ENCODE measurements at regions not wholly inside any gene's neighbourhood (a gene's known extent, or its start where the extent isn't known, plus 50 kb on each side); places are given as distances from the start of the nearest gene placed in this dataset.

DNA sequence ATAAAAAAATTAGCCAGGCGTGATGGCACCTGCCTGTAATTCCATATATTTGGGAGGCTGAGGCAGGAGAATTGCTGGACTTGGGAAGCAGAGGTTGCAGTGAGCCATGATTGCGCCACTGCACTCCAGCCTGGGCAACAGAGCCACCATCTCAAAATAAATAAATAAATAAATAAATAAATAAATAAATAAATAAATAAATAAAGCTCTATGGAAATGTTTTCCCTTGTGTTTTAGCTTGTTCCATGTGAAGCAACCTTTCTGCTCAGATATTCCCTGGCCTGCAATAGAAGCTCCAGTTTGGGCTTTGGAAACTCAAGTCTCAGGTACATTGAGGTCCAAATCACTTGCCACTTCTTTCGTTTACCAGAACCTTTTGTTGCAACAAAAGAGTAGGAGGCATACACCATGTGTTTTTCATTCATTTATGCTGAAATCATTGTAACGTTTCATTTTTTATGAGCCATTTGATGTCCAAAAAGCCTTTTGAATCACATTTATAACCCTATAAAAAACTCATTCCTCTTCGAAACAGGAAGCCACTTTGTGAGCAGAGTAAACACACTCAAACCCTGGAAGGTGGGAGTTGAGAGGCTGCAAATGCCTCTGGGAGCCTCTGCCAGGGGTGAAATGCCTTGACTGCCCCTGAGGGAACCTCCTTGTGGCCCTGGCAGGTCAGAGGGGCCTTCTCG lies 376.6 kb upstream of the TBX3 start:
- no peaks in the 10 kb centered on the region for H3K36me3 Mint-ChIP-seq (ENCODE audit: unreplicated experiment)
- no peaks in the 10 kb centered on the region for H3K4me1 Mint-ChIP-seq (ENCODE audit: unreplicated experiment)
- no peak for DNase-seq (ENCODE audit: extremely low spot score, unreplicated experiment)
- H3K4me3 Mint-ChIP-seq (ENCODE audit: unreplicated experiment) = no peak overlapping the region
- no peaks in the 10 kb centered on the region for H3K27me3 Mint-ChIP-seq (ENCODE audit: unreplicated experiment)
- TF ChIP-seq, protein P1, sequence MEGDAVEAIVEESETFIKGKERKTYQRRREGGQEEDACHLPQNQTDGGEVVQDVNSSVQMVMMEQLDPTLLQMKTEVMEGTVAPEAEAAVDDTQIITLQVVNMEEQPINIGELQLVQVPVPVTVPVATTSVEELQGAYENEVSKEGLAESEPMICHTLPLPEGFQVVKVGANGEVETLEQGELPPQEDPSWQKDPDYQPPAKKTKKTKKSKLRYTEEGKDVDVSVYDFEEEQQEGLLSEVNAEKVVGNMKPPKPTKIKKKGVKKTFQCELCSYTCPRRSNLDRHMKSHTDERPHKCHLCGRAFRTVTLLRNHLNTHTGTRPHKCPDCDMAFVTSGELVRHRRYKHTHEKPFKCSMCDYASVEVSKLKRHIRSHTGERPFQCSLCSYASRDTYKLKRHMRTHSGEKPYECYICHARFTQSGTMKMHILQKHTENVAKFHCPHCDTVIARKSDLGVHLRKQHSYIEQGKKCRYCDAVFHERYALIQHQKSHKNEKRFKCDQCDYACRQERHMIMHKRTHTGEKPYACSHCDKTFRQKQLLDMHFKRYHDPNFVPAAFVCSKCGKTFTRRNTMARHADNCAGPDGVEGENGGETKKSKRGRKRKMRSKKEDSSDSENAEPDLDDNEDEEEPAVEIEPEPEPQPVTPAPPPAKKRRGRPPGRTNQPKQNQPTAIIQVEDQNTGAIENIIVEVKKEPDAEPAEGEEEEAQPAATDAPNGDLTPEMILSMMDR (IDR thresholded peaks at IDR 0.05) = no peak
- H3K27ac Mint-ChIP-seq (ENCODE audit: unreplicated experiment) = no peak overlapping the region
- peaks cover 17% of the 10 kb centered on the region for H3K9me3 Mint-ChIP-seq (ENCODE audit: unreplicated experiment)

DNA sequence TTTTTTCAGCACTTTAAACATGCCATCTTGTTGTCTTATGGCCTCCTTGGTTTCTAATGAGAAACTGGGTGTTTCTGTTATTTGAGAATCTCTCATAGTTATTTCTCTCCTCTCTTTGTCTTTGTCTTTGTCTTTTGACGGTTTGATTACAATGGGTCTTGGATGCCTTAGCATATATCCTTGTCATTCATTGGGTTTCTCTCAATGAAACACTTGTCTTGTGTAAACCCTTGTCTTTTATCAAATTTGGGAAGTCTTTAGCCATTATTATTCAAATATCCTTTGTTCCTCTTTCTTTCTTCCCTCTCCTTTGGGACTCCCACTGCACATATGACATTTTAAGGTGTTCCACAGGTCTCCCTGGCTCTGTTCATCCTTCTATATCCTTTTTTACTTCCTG lies 373.5 kb upstream of the TBX3 start:
- Mint-ChIP-seq H3K4me3 (ENCODE audit: unreplicated experiment) (no peak overlapping the region), H3K27me3 (ENCODE audit: unreplicated experiment) (no peaks in the 10 kb centered on the region), H3K4me1 (ENCODE audit: unreplicated experiment) (no peaks in the 10 kb centered on the region), H3K36me3 (ENCODE audit: unreplicated experiment) (no peaks in the 10 kb centered on the region), H3K27ac (ENCODE audit: unreplicated experiment) (no peak overlapping the region), H3K9me3 (ENCODE audit: unreplicated experiment) (peaks cover 10% of the 10 kb centered on the region)
- DNase-seq (ENCODE audit: extremely low spot score, unreplicated experiment) = no peak
- TF ChIP-seq, protein P1 (IDR thresholded peaks at IDR 0.05) = no peak

DNA sequence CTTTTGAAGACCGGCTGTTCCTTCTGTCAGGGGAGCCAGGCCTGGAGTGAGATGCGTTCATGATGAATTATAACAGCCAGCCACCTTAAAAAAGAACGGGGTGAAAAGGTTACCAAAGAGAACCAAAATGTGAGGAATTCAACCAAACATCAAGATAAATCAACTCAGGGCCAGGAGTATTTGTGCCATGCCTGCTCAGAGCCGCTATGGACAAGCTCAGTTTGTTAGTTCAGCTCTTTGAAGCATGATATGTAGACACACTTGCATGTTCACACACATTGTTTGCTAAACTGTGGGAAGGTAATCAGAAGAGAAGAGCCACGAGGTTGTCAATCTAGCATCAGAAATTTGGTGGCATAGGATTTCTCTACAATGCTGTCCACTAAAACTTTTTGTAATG lies 367.4 kb upstream of the TBX3 start:
- Mint-ChIP-seq H3K4me1 (ENCODE audit: unreplicated experiment) (no peaks in the 10 kb centered on the region), H3K27ac (ENCODE audit: unreplicated experiment) (no peak overlapping the region), H3K27me3 (ENCODE audit: unreplicated experiment) (no peaks in the 10 kb centered on the region), H3K36me3 (ENCODE audit: unreplicated experiment) (no peaks in the 10 kb centered on the region), H3K4me3 (ENCODE audit: unreplicated experiment) (no peak overlapping the region), H3K9me3 (ENCODE audit: unreplicated experiment) (peaks cover 3% of the 10 kb centered on the region)
- TF ChIP-seq, protein P1 (IDR thresholded peaks at IDR 0.05) = no peak
- DNase-seq (ENCODE audit: extremely low spot score, unreplicated experiment) = no peak

DNA sequence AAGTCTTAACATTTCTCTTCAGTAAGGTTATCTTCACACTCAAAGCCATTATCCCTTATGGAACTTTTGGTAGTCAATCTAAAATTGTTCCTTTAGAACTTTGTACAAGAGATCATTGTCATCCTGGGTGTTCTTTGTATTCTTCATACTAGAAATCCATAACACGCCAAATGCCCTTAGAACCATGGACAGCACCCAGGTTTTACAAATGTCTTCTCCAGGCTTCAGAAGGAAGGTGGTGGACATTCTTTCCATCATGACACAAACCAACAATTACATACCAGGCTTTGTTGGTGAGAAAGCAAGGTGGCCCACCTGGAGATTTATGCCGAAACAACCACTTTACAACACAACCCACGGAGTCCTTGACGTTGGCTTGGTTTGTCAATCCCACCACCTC lies 365.6 kb upstream of the TBX3 start:
- H3K4me1 Mint-ChIP-seq (ENCODE audit: unreplicated experiment) = no peaks in the 10 kb centered on the region
- peaks cover 3% of the 10 kb centered on the region for H3K9me3 Mint-ChIP-seq (ENCODE audit: unreplicated experiment)
- no peaks in the 10 kb centered on the region for H3K27me3 Mint-ChIP-seq (ENCODE audit: unreplicated experiment)
- H3K4me3 Mint-ChIP-seq (ENCODE audit: unreplicated experiment) = no peak overlapping the region
- H3K36me3 Mint-ChIP-seq (ENCODE audit: unreplicated experiment) = no peaks in the 10 kb centered on the region
- H3K27ac Mint-ChIP-seq (ENCODE audit: unreplicated experiment) = no peak overlapping the region
- DNase-seq (ENCODE audit: extremely low spot score, unreplicated experiment) = no peak
- TF ChIP-seq, protein P1 (IDR thresholded peaks at IDR 0.05) = no peak

DNA sequence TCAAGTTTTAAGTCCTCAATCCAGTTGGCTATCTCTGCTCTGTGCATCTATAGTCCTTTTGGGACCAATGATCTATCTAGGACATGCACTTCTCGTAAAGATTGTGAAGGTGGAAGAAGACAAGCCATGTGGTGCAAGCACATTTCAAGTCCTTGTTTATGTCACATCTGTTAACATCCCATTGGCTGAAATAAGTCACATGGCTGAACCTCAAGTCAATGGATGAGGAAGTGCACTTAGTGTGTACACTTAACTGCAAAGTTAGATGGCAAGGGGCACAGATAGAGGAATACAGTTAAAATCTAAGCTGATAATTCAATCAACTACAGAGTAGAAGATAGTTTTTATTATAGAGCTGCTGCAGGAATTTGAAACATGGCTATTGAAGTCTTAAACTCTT lies 362.8 kb upstream of the TBX3 start:
- DNase-seq (ENCODE audit: extremely low spot score, unreplicated experiment) = no peak
- Mint-ChIP-seq H3K36me3 (ENCODE audit: unreplicated experiment) (no peaks in the 10 kb centered on the region), H3K9me3 (ENCODE audit: unreplicated experiment) (peaks cover 11% of the 10 kb centered on the region), H3K4me1 (ENCODE audit: unreplicated experiment) (no peaks in the 10 kb centered on the region), H3K27ac (ENCODE audit: unreplicated experiment) (no peak overlapping the region), H3K4me3 (ENCODE audit: unreplicated experiment) (no peak overlapping the region), H3K27me3 (ENCODE audit: unreplicated experiment) (no peaks in the 10 kb centered on the region)
- TF ChIP-seq, protein P1 (IDR thresholded peaks at IDR 0.05) = no peak
